OCI-LY7 (cell line): ENCODE measurements at regions not wholly inside any gene's neighbourhood (a gene's known extent, or its start where the extent isn't known, plus 50 kb on each side); places are given as distances from the start of the nearest gene placed in this dataset.

Experiments
- CTCF ChIP-seq: fragments of 200-600 bp; sonication (generic); conservative IDR thresholded peaks from 2 replicates; pipeline ENCODE4 v1.5.1; 2014; ENCODE audit warnings: mild to moderate bottlenecking, antibody characterized with exemption, low read length, moderate library complexity, mixed read lengths
- EZH2phosphoT487 ChIP-seq: fragments of 200-600 bp; sonication (generic); IDR thresholded peaks from 2 replicates; pipeline ENCODE4 v1.6.1; 2018; ENCODE audit warnings: low read depth, borderline replicate concordance, mild to moderate bottlenecking, mixed run types, antibody characterized with exemption, low read length, moderate library complexity, mixed read lengths

DNA sequence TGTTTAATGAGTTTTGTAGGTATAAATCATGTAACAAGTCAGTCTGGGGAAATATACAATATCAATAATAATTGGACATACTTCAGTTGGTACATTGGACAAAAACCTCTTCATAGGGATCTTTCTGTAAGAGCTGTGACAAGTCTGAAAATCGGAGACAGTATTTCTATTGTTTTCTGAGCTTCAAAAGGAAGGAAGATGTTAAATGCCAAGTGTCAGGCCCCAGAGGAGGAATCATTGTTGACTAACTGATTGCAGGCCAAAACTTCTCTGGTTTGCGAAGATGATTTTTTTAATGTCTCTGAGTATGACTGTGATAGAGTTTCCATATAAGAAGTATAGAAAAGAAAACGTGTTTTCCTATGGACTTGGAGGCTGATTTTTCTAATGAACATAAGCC is 316.4 kb downstream of the RNF144B start:
- TF ChIP-seq CTCF (no peak), EZH2phosphoT487 (no peak)
